SJCRH30 (cell line): ENCODE measurements at regions not wholly inside any gene's neighbourhood (a gene's known extent, or its start where the extent isn't known, plus 50 kb on each side); places are given as distances from the start of the nearest gene placed in this dataset.
"Not testable (repeated sequence)": the region's sequence is repeated elsewhere in the genome, so short reads cannot be mapped to it uniquely, and the experiment has no call there.

Experiments
- DNase-seq, 2 experiments: peaks; one replicate each; pipeline ENCODE4 v3.0.0-alpha.2; 2015 to 2020
- H3K27ac ChIP-seq: fragments of 250-450 bp; sonication (Bioruptor Pico); 2 replicates; pipeline ENCODE4 v1.5.1; 2020; ENCODE audit warnings: mild to moderate bottlenecking, moderate library complexity
- H3K27me3 ChIP-seq: fragments of 250-450 bp; sonication (Bioruptor Pico); 2 replicates; pipeline ENCODE4 v1.5.1; 2020; ENCODE audit warnings: mild to moderate bottlenecking, moderate library complexity
- H3K36me3 ChIP-seq: fragments of 250-450 bp; sonication (Bioruptor Pico); 2 replicates; pipeline ENCODE4 v1.5.1; 2020; ENCODE audit warnings: mild to moderate bottlenecking, moderate library complexity
- H3K4me1 ChIP-seq: fragments of 250-450 bp; sonication (Bioruptor Pico); 2 replicates; pipeline ENCODE4 v1.5.1; 2020; ENCODE audit warnings: mild to moderate bottlenecking, moderate library complexity
- H3K4me3 ChIP-seq: fragments of 250-450 bp; sonication (Bioruptor Pico); 2 replicates; pipeline ENCODE4 v1.5.1; 2020; ENCODE audit warnings: mild to moderate bottlenecking, moderate library complexity
- H3K9me3 ChIP-seq: fragments of 250-450 bp; sonication (Bioruptor Pico); replicated peaks from 2 replicates; pipeline ENCODE4 v1.5.1; 2020; ENCODE audit warnings: mild to moderate bottlenecking, moderate library complexity

DNA sequence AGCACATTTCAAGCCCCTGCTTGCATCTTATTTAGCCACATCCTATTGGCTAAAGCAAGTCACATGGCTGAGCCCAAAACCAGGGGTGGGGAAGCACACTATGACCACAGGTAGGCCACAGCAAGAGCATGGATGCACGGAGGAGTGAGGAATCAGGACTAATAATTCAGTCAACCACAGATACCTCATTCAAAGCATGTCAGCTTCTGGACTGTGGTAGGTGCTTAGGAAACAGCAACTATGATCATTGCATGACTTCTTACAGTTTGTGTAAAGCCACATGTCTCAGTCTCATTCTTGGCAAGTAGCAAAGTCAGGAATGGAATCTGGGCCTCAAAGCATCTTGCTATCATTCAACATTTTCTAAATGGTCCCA is 79.0 kb upstream of the EMX2 start:
- H3K4me1 ChIP-seq, result no peaks in the 10 kb centered on the region
- no peak overlapping the region for H3K4me3 ChIP-seq
- no peaks in the 10 kb centered on the region; the same call in 1 of the 2 replicates for H3K27me3 ChIP-seq
- H3K36me3 ChIP-seq, result no peaks in the 10 kb centered on the region
- no peaks in the 10 kb centered on the region for H3K9me3 ChIP-seq
- DNase-seq, result no peak
- no peak overlapping the region for H3K27ac ChIP-seq

DNA sequence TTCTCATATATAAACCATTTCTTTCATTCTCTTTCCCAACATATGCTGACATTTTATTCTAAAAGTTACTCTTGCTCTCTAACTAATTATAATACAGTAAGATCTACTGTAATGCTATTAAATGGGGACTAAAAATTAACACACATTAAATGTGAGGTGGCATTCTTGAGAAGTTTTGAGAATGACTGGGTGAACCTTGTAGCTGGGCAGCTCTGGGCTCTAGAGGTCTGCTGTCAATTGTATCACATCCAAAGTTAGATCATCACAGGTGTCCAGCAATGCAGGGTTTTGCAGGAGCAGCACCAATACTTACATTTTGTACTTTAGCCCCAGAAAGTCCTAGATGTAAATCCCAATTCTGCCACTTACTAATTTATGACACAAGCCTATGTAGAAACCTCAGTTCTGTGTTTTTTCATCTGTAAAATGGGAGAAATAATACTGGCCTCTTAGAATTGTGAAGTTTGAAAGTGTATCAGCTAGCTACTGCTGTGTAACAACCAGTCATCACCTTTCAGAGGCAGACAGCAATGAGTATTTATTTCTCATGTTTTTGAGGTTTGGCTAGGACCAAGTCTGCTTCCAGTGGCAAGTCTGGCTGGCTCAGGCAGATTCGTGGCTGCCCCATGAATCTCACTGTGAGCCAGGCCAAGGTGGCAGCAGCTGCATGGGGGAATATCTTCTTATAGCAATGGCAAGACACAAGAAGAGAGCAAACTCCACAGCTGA is 79.6 kb upstream of the EMX2 start:
- no peaks in the 10 kb centered on the region for H3K9me3 ChIP-seq
- H3K27ac ChIP-seq, result no peak overlapping the region
- H3K4me3 ChIP-seq, result no peak overlapping the region
- DNase-seq, result no peak
- no peaks in the 10 kb centered on the region for H3K4me1 ChIP-seq
- H3K27me3 ChIP-seq, result no peaks in the 10 kb centered on the region; the same call in 1 of the 2 replicates
- H3K36me3 ChIP-seq, result no peaks in the 10 kb centered on the region

GRCh38 chr10:117462424-117462792 is 80.1 kb upstream of the EMX2 start:
- H3K36me3 ChIP-seq, result no peaks in the 10 kb centered on the region
- H3K4me1 ChIP-seq, result no peaks in the 10 kb centered on the region
- H3K4me3 ChIP-seq, result no peak overlapping the region
- no peaks in the 10 kb centered on the region for H3K9me3 ChIP-seq
- H3K27me3 ChIP-seq, result 0 out of 2 replicates have a peak, but pooled peaks cover 1% of the 10 kb centered on the region
- no peak for DNase-seq
- H3K27ac ChIP-seq, result no peak overlapping the region

DNA sequence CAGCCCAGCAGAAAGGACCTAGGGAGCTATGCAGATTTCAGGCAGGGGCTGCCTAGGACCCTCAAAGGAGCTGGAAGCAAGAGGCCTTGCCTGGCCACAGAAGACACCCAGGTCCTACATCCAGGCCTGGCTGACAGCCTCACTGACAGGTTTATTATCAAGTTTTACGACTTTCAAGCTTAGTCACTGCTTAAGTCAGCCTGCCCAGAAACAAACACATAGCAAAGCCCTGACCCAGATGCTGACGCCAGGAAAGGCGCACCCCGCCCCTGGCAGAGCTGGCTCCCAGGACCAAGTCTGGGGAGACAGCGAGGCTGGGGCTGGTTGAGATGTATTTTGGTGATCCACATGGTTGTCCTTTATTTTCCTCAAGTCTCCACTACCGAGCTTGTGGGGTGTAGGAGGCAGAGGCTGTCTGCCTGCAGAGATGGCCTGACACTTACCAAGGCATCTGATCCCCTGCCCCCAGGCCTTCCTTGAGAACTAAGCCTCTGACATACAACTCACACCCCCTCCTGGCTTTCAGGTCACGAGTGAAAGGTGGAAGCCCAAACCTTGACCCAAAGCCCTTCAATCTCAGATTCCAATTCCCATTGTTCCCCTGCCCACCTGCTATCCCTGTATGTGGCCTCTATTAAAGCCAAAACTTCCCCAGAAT is 80.7 kb upstream of the EMX2 start:
- no peaks in the 10 kb centered on the region for H3K9me3 ChIP-seq
- no peaks in the 10 kb centered on the region for H3K36me3 ChIP-seq
- no peak for DNase-seq
- H3K27ac ChIP-seq, result no peak overlapping the region
- no peaks in the 10 kb centered on the region for H3K4me1 ChIP-seq
- no peak overlapping the region for H3K4me3 ChIP-seq
- 0 out of 2 replicates have a peak, but pooled peaks cover 5% of the 10 kb centered on the region for H3K27me3 ChIP-seq

DNA sequence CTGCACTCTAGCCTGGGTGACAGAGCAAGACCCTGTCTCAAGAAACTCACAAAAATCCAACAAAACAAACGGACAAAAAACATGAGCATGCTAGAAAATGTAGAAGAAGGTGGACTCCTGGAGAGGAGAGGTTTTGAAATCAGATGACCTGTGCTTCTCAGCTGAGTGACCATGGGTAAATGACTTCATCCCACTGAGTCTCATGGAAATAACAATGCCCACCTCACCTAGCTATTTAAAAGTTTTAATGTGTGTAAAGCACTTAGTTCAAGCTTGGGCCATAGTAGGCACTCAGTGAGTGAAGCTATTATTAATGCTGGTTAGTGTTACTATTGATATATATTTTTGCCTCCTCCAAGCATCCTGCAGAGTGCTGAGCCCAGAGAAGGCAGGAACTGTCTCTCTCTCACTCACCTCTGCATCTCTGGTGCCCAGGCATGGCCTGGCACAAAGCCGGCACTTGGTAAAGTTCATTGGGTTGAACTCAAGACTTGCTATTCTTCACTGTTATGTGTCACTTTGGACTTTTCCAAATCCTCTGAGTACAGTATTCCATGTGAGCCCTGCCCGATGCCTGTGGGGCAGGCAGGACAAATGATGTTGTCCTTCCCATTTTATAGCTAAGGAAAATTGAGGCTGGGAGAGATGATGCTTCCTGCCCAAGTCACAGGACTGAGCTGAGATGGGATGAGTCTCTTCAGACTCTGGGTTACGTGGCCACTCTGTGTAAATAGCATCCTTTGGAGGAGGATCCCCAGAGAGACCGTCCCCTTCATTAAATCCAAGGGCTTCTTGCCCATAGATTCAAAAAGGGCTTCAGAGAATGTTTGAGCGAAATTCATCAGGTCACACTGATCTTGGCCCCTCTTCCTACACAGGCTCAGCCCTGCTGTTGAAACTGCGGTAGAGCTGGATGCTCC is 81.4 kb upstream of the EMX2 start:
- H3K27me3 ChIP-seq, result 0 out of 2 replicates have a peak, but pooled peaks cover 7% of the 10 kb centered on the region
- no peak overlapping the region for H3K4me3 ChIP-seq
- H3K27ac ChIP-seq, result no peak overlapping the region
- no peaks in the 10 kb centered on the region for H3K9me3 ChIP-seq
- no peaks in the 10 kb centered on the region for H3K4me1 ChIP-seq
- no peaks in the 10 kb centered on the region for H3K36me3 ChIP-seq
- no peak for DNase-seq

DNA sequence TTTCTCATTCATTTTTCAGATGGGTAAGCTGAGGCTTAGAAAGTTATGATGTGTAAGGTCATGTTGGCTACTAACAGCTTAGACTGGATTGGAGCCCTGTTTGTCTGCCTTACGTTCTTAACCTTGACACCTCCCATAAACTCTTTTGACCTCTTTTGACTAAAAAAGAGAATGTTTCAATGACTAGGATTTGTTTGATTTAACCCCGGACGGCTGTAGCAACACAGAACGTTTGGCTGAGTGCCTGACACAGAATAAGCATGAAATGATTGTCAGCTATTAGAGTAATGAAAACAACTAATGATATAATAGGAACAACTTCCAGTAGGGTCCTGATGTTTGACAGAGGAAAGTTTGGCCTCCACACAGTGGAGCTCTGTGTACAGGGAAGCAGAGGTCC is 83.3 kb upstream of the PDZD8 start:
- 0 out of 2 replicates have a peak, but pooled peaks cover 8% of the 10 kb centered on the region for H3K27me3 ChIP-seq
- no peaks in the 10 kb centered on the region for H3K4me1 ChIP-seq
- H3K4me3 ChIP-seq, result no peak overlapping the region
- DNase-seq, result no peak
- no peak overlapping the region for H3K27ac ChIP-seq
- no peaks in the 10 kb centered on the region for H3K36me3 ChIP-seq
- H3K9me3 ChIP-seq, result no peaks in the 10 kb centered on the region

GRCh38 chr10:117457932-117458331 is 82.7 kb upstream of the PDZD8 start:
- no peak for DNase-seq
- H3K27me3 ChIP-seq, result 0 out of 2 replicates have a peak, but pooled peaks cover 8% of the 10 kb centered on the region
- no peaks in the 10 kb centered on the region for H3K9me3 ChIP-seq
- H3K27ac ChIP-seq, result no peak overlapping the region
- no peaks in the 10 kb centered on the region for H3K36me3 ChIP-seq
- no peaks in the 10 kb centered on the region for H3K4me1 ChIP-seq
- H3K4me3 ChIP-seq, result no peak overlapping the region

- 0 out of 2 replicates have a peak, but pooled peaks cover 8% of the 10 kb centered on the region for H3K27me3 ChIP-seq
- no peaks in the 10 kb centered on the region for H3K4me1 ChIP-seq
- H3K4me3 ChIP-seq, result no peak overlapping the region
- no peaks in the 10 kb centered on the region for H3K36me3 ChIP-seq
- no peak for DNase-seq
- no peak overlapping the region for H3K27ac ChIP-seq
- H3K9me3 ChIP-seq, result no peaks in the 10 kb centered on the region
Observed at GRCh38 chr10:117457071-117457810, 82.0 kb upstream of the PDZD8 start.

DNA sequence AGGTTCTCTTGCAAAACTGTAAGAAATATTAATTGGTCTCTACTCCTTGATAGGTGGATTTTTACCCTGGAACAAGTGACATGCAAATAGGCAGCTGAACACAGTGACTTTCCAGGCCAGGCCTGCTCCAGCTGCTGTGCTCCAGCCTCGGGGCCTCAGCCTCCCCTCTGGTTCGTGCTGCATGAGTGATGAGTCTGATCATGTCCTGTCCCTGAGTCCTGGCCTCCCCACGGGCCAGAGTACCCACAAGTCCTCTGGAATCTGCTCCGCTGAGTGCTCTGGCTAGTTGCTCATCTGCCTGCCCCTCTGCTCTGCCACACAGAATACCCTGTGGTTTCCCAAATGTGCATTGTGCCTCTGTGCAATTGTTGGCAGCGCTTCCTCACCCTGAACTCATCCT is 80.1 kb upstream of the PDZD8 start:
- no peak overlapping the region for H3K27ac ChIP-seq
- 0 out of 2 replicates have a peak, but pooled peaks cover 8% of the 10 kb centered on the region for H3K27me3 ChIP-seq
- no peak for DNase-seq

GRCh38 chr10:117454502-117454901 is 79.3 kb upstream of the PDZD8 start:
- no peaks in the 10 kb centered on the region for H3K4me1 ChIP-seq
- H3K36me3 ChIP-seq, result no peaks in the 10 kb centered on the region
- no peak overlapping the region for H3K4me3 ChIP-seq
- no peak overlapping the region for H3K27ac ChIP-seq
- no peak for DNase-seq
- no peaks in the 10 kb centered on the region for H3K9me3 ChIP-seq
- H3K27me3 ChIP-seq, result 0 out of 2 replicates have a peak, but pooled peaks cover 8% of the 10 kb centered on the region

More for the DNA sequence above, 80.1 kb upstream of the PDZD8 start:
- Histone ChIP-seq H3K4me3 (no peak overlapping the region), H3K4me1 (no peaks in the 10 kb centered on the region), H3K36me3 (no peaks in the 10 kb centered on the region), H3K9me3 (no peaks in the 10 kb centered on the region)

DNA sequence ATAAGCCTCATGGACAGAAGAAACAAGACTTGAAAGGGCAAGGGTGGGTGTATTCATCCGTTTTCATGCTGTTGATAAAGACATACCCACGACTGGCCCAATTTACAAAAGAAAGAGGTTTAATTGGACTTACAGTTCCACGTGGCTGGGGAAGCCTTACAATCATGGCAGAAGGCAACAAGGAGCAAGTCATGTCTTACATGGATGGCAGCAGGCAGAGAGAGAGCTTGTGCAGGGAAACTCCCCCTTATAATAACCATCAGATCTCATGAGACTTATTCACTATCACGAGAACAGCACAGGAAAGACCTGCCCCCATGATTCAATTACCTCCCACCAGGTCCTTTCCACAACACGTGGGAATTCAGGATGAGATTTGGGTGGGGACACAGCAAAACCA is 78.2 kb upstream of the PDZD8 start:
- not testable (repeated sequence) for DNase-seq, H3K9me3 ChIP-seq, H3K36me3 ChIP-seq, H3K27ac ChIP-seq, H3K27me3 ChIP-seq, H3K4me1 ChIP-seq, H3K4me3 ChIP-seq

GRCh38 chr10:117450940-117451339 is 75.7 kb upstream of the PDZD8 start:
- H3K4me3 ChIP-seq, result no peak overlapping the region
- no peak for DNase-seq
- no peaks in the 10 kb centered on the region for H3K9me3 ChIP-seq
- H3K27me3 ChIP-seq, result no peaks in the 10 kb centered on the region
- no peak overlapping the region for H3K27ac ChIP-seq
- no peaks in the 10 kb centered on the region for H3K36me3 ChIP-seq
- no peaks in the 10 kb centered on the region for H3K4me1 ChIP-seq

GRCh38 chr10:117449636-117450035 is 74.4 kb upstream of the PDZD8 start:
- no peak for DNase-seq
- Histone ChIP-seq H3K27me3 (no peaks in the 10 kb centered on the region), H3K4me3 (no peak overlapping the region), H3K9me3 (no peaks in the 10 kb centered on the region), H3K36me3 (no peaks in the 10 kb centered on the region), H3K27ac (no peak overlapping the region), H3K4me1 (no peaks in the 10 kb centered on the region)

DNA sequence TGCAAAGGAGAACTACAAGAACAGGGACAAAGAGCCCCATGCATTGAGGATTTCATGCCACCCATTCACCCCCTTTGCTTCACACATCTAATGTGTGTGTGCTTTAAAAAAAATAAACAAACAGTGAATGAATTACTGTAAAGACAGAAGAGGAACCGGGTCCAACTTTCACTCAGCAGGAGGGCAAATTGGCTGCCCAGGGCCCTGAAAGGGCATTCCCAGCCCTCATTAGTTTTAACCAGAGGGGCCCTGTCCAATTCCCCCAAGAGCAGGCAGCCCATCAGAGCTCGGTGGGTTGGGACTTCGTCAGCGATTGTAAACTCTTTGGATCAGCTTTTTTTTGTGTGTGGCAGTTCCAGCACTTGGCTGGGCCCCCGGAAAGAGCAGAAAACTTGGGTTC is 73.6 kb upstream of the PDZD8 start:
- H3K9me3 ChIP-seq, result no peaks in the 10 kb centered on the region
- no peaks in the 10 kb centered on the region for H3K4me1 ChIP-seq
- no peaks in the 10 kb centered on the region for H3K36me3 ChIP-seq
- H3K27me3 ChIP-seq, result no peaks in the 10 kb centered on the region
- DNase-seq, result no peak
- no peak overlapping the region for H3K27ac ChIP-seq
- H3K4me3 ChIP-seq, result no peak overlapping the region
